IPS-18c (cell line): ENCODE measurements at regions not wholly inside any gene's neighbourhood (a gene's known extent, or its start where the extent isn't known, plus 50 kb on each side); places are given as distances from the start of the nearest gene placed in this dataset.
"Not testable (repeated sequence)": the region's sequence is repeated elsewhere in the genome, so short reads cannot be mapped to it uniquely, and the experiment has no call there.

Source experiments
- H3K4me3 ChIP-seq: 2 replicates; pipeline ENCODE4 v1.7.0; 2013; ENCODE audit warnings: low read depth, mild to moderate bottlenecking, low read length, moderate library complexity; ENCODE audit not compliant: insufficient read depth
- H3K9me3 ChIP-seq: one replicate; pipeline ENCODE4 v1.6.1; 2013; ENCODE audit warnings: mild to moderate bottlenecking, low read length, moderate library complexity; ENCODE audit not compliant: control insufficient read depth, insufficient read depth

DNA sequence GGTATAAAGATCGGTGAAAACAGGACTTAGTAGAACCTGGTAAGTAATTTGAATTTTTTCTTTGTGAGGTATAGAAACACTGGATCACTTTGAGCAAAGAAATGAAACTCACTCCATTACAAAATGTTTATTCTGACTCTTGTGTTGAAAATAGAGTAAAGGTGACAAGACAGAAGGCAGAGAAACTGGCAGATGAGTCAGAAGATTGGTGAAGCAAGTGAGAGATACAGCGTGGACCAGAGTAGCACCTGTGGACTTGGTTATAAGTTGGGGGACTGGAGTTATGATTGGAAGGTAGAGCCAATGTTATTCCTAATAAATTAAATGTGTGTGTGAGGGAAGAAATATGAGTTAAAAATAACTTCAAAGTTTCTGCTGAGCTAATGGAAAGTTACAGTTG lies 620.9 kb downstream of the ZWINT start:
- Histone ChIP-seq H3K9me3 (no peaks in the 10 kb centered on the region), H3K4me3 (no peak overlapping the region)

DNA sequence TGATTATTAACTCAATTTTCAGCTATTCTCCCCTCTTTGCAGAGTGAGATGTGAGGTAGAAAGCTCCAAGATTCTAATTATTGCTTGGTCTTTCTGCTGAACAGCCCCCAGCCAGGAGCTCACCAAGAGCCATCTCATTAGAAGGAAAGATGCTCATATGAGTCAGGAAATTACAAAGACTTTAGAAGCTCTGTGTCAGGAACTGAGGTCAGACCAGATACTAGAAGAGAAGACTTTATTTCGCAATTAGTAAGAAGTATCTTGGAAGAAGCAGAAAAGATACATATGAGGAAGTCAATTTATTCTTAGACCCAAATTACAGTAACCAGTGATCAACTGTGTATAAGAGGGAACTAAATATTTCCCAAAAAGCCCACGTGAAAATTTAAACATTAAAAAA lies 626.9 kb downstream of the ZWINT start:
- Histone ChIP-seq H3K9me3 (no peaks in the 10 kb centered on the region), H3K4me3 (no peak overlapping the region)

DNA sequence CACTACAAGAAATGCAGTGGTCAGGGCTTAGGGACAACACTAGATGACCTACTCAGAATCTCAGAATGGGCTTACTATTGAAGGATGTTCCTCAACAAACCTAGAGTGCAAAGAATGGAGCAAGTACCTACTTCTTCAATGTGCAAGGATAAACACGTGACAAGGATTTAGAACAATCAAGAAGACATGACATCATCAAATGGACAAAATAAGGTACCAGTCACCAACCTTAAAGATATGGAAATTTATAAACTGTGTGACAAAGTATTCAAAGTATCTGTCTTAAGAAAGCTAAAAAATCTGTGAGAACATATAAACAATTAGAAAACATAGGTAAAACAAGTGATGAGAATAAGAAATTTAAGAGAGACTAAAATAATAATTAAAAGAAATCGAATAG lies 656.1 kb downstream of the ZWINT start:
- H3K4me3 ChIP-seq: no peak overlapping the region
- no peaks in the 10 kb centered on the region for H3K9me3 ChIP-seq

DNA sequence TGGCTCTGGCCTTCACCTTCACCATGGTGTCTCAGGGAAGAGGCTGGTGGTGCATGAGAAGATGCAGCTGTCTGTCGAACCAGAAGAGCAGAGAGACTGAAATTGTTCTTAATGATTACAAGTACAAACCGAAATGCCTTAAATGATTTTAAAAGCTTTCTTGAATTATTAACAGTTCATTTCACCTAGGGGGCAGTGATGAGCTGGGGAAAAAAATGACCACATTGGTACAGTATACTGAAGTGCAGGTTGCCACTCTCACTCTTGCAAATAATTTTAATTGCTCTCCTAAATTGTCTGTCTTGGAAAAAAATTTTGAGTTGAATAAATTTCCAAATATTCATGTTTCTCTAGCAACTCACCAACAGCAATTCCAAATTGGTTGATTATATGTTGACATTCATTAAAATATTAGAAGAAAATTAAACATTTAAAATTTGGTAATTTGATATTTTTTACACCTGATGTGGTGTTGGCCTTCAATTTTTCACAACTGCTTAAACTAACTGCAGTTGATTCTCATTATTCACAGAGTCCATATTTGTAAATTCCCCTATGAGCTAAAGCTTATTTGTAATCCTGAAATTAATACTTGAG lies 692.6 kb downstream of the ZWINT start:
- Histone ChIP-seq H3K4me3 (no peak overlapping the region), H3K9me3 (no peaks in the 10 kb centered on the region)

DNA sequence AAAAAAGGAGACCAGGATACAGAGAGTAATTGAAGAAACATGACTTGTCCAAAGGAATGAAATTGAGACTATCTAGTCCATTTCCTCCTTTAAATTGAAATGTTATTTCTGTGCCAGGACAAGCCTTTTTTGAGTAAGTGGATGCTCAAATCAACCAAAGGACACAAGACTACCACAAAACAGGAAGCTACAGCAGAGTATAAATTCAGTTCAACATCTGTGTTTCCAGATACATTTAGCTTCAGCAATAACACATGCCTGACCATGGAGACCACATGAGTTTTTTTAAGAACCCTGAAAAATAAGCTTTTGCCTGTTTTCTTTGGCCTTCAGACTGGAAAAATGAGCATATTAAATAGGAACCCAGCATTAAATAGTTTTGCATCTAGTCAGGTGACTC lies 707.5 kb downstream of the ZWINT start:
- no peak overlapping the region for H3K4me3 ChIP-seq
- H3K9me3 ChIP-seq: no peaks in the 10 kb centered on the region

DNA sequence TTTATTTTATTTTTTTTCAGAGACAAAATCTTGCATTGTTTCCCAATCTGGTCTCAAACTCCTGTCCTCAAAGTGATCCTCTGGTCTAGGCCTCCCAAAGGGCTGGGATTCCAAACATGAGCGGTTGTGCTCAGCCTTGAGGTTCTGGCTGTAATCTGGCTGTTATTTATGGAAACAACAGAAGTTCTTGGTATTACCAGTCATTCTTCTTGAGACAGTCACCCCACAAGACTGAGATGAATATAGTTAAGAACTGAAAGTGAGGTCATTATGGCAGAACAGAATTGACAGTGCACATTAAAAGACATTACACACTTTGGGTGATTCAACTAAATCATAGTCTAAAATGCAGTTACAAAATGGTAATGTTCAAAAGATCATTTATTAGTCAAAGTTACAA lies 719.5 kb downstream of the ZWINT start:
- Histone ChIP-seq H3K4me3 (no peak overlapping the region), H3K9me3 (no peaks in the 10 kb centered on the region)

DNA sequence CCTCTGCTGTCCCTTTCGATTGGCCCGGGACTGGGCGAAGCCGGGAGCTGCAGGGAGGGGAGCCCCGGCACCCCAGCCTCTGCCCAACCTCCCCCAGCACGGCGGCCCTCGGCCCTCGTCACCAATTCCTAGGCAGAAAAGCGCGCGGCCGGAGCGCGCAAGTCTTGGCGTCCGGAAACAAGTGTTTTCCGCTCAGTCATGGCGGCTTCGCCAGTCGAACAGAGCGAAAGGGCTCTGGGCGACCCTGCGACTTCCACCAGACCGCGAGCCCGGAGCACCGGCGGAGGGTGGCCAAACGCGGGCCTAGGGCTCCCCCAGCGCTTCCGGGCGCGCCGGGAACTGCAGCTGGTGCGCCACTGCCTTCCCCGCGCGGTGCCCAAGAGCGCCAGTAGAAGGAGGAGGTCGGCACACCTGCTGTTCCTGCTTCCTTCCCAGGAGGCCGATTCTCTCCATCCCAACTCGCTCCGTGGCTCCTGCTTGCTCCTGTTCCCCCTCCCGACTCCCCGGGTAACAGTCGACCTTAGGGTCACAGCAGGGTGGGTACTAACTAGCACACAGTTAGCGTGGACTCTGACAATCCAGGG lies 729.9 kb downstream of the ZWINT start:
- H3K4me3 ChIP-seq: peak overlapping the region; percentile 72
- H3K9me3 ChIP-seq: no peaks in the 10 kb centered on the region

DNA sequence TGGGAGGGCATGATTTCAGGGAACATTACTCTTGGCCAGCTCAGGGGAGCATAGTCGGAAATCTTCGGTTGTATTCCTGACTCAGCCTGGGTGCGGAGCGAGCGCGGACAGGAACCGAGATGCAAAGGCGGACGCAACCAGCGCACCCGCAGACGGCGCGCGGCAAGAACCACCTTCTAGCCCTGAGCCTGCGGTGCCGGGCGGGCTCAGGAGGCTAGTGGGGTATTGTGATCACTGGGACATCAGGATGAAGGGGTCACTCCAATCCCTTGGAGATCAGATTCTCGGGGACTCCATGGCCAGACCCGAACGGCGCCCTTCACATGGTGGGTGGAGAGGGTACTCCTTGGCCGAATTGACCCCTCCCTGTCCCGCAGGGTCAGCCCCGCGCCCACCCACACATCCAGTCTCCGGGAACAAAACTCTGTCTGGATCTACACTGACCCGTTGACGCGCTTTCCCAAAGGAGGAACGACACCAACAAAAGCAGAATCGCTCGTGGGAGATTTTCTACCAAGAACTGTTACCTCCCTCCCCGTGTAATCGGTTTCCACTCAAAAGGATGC lies 730.5 kb downstream of the ZWINT start:
- H3K4me3 ChIP-seq: peak overlapping the region; percentile 72
- no peaks in the 10 kb centered on the region for H3K9me3 ChIP-seq

DNA sequence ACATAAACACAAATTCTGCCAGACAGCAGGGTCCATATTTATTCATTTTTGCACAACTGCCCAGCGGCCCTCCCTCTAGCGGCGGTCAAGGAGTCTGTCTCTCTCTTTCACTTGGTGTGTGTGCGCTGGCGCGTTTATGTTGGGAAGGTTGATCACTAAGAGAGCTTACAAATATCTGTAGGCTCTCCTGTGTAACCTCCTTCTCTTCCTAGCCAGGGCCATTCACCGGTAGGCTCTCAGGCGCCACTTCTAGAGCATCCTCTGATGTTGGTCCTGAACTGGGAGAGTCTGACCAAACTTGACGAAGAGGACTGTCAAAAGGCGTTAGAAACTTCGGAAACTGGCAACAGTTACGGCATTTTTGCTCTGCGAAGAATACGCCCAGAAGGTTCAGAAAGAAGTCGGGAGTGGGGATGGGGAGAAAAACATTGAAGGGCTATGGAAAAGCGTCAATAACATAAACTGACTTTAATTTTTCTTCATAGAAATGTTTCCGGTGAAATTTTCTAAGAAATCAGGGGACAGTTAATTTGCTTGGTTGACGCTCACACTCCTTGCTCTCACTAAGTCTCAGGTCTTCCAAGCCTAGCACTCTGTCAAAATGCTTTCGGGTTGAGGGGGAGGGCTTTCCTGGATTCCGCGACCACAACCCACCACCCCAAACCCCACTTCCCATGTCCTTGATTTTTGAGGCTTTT lies 731.1 kb downstream of the ZWINT start:
- Histone ChIP-seq H3K9me3 (no peaks in the 10 kb centered on the region), H3K4me3 (peak overlapping the region; percentile 72)

DNA sequence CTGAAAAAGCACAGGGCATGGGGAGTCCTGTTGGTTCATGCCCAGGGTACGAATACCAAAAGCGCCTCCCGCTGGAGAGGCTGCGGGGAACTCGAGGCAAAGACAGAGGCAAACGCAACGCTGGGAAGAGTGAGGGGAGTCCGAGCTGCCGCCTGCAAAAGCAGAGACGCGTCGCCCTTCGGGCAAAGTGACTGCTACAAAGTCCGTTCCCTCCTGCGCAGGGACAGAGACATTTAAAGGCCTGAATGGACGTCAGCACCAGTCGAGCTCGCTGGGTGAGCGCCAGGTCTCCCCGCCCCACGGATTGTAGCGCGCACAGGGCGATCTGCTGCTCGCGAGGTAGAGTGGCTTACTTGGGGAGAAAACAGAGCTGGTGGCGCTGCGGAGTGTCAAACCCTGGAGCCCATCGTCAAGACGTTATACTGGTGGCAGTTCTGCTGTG lies 732.8 kb downstream of the ZWINT start:
- Histone ChIP-seq H3K4me3 (peak overlapping the region; percentile 49), H3K9me3 (no peaks in the 10 kb centered on the region)

DNA sequence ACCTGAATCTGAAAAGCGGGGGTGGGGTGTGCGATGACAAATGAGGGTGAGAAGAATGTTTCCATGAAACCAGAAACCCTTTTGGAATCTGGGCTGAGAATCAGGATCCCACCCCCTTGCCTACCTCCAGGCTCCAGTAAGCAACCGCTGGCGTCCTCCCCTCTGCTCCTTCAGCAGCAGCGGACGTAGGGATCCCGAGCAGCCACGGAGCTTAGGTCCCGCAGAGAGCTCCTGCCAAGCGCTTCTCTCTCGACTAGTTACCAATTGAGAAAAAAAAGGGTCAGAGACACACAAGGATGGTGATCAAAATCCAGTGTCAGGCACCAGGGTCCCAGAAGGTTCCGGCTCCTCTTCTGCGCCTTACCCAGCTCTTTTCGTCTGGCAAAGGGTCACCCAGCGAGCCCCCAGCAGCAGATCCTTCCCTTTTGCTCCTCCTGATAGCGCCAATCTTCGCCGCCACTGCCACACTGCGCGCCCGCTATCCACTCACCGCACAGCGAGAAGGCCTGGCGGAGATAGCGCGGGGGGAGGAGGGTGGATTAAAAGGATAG lies 733.5 kb downstream of the ZWINT start:
- Histone ChIP-seq H3K9me3 (no peaks in the 10 kb centered on the region), H3K4me3 (peak overlapping the region; percentile 49; the same call in 1 of the 2 replicates)

DNA sequence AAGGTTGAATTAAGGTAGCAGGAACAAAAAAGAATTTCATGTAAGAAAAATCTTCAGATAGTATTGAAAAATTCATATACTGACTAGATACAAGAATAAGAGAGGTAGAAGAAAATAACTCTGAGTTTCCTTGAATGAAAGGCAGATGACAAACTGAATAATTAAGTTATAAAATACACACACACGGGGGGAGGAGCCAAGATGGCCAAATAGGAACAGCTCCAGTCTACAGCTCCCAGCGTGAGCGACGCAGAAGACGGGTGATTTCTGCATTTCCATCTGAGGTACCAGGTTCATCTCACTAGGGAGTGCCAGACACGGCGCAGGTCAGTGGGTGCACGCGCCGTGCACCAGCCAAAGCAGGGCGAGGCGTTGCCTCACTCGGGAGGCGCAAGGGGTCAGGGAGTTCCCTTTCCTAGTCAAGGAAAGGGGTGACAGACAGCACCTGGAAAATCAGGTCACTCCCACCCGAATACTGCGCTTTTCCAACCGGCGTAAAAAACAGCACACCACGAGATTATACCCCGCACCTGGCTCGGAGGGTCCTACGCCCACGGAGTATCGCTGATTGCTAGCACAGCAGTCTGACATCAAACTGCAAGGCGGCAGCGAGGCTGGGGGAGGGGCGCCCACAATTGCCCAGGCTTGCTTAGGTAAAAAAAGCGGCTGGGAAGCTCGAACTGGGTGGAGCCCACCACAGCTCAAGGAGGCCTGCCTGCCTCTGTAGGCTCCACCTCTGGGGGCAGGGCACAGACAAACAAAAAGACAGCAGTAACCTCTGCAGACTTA lies 759.2 kb downstream of the ZWINT start:
- H3K4me3 ChIP-seq: peak overlapping the region; percentile 43

DNA sequence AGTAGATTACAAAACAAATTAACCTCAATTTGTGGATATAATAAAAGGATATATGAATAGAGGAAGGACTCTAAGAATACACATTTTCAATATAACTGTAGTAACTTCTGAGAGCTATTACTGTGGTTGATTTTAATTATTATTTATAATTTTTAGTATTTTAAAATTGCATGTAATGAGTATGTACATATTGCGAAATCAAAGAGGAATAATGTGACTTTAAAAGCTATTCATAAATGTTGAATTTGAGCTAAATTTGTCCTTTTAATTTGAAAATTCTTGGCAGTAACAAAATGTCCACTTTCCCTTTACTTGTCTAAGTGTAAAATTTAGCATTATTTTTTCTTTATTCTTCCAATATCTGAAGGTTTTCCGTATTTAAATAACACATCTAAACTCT lies 750.6 kb upstream of the PCDH15 start:
- no peaks in the 10 kb centered on the region for H3K9me3 ChIP-seq
- H3K4me3 ChIP-seq: no peak overlapping the region

More for the DNA sequence above, 759.2 kb downstream of the ZWINT start:
- not testable (repeated sequence) for H3K9me3 ChIP-seq

DNA sequence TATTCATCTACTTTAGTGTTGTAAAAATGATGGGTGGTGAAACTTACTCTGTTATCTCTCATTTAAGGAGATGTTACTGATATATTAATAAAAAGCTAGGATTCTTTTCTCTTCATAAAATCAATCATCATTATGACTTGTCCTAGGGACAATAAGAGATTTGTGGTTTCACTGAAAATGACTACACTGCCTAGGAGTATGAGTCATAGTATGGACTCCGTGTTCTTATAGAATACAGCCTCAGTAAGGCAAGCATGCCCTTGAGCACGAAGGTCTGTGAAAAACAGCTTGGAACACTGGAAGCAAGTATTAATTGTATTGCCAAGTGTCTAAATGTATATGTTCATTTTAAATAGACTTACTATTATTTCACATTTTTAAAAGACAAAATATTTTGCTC lies 749.2 kb upstream of the PCDH15 start:
- H3K4me3 ChIP-seq: no peak overlapping the region
- no peaks in the 10 kb centered on the region for H3K9me3 ChIP-seq

DNA sequence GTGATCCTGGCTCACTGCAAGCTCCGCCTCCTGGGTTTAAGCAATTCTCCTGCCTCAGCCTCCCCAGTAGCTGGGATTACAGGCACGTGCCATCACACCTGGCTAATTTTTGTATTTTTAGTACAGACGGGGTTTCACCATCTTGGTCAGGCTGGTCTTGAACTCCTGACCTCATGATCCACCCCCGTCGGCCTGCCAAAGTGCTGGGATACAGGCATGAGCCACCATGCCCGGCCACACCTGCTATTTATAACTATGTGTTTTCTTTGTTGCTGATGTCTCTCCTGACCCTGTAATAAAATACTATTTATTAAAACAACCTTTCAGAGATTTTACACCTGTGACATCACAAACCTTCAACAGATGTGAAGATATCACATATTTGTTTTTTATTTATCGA lies 736.5 kb upstream of the PCDH15 start:
- not testable (repeated sequence) for H3K9me3 ChIP-seq, H3K4me3 ChIP-seq

DNA sequence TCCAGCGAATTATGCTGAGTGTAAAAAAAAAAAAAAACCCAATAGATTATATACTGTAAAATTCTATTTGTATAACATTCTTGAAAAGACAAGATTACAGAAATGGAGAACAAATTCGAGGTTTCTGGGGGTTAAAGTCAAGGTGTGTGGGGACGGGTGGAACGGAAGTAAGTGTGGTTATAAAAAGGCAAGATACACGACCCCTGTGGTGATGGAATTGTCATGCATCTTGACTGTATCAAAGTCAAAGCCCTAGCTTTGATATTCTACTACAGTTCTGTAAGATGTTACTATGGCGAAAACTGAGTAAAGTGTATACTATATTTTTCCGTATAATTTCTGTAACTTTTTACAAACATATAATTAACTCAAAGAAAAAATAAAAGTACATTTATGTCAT lies 718.2 kb upstream of the PCDH15 start:
- Histone ChIP-seq H3K9me3 (no peaks in the 10 kb centered on the region), H3K4me3 (no peak overlapping the region)

DNA sequence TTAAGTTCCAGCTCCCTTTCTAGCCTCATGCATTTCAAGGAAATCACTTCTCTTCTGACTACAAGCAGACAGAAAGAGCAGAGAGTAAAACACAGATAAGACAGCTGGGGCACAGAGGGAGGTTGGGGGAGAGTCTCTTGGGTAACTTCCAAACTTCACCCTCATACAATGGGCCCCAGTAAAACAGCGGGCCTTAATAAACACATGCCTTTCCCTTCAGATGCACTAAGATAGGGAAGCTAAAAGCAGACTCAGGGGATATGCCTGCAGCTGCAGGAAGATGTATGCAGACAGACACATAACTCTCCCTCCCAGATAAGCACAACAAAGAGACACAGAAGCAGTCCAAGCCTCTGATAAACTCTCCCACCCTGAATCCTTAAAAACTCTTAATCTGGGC lies 717.4 kb upstream of the PCDH15 start:
- H3K9me3 ChIP-seq, H3K4me3 ChIP-seq: not testable (repeated sequence)
